H1 (cell line): ENCODE measurements at regions not wholly inside any gene's neighbourhood (a gene's known extent, or its start where the extent isn't known, plus 50 kb on each side); places are given as distances from the start of the nearest gene placed in this dataset.

Experiments
- CTCF ChIA-PET: fragments of 300-600 bp; sonication (Branson Sonifier 250); formaldehyde crosslinking; loops from one replicate; lab custom pipeline; 2021; ENCODE audit not compliant: partially characterized antibody; lab: Charles Lee
- POLR2A ChIA-PET: fragments of 300-600 bp; sonication (Branson Sonifier 250); formaldehyde crosslinking; loops from one replicate; lab custom pipeline; 2021; ENCODE audit warnings: inconsistent platforms; ENCODE audit not compliant: partially characterized antibody; lab: Charles Lee
- DNase-seq, 2 experiments: peaks; one replicate each; pipeline versions ENCODE4 v3.0.0 to v3.0.0-alpha.2; 2010 to 2022; ENCODE audit warnings: low spot score in 2 of 2, low read depth in 1 of 2, mixed read lengths in 1 of 2
- FAIRE-seq: peaks from 2 replicates; lab custom pipeline; 2011; peaks lifted over from hg19 to GRCh38; lab: Jason Lieb, UNC
- H2AFZ ChIP-seq: 2 replicates; pipeline ENCODE4 v1.8.1; 2012; ENCODE audit warnings: low read length, inconsistent platforms
- H2AK5ac ChIP-seq: 2 replicates; pipeline ENCODE4 v1.6.1; 2013; ENCODE audit warnings: low read depth, low read length
- H2BK120ac ChIP-seq: replicated peaks from 2 replicates; pipeline ENCODE3; 2013; ENCODE audit warnings: low read depth, low read length, inconsistent platforms
- H2BK12ac ChIP-seq: 2 replicates; pipeline ENCODE4 v1.6.1; 2013; ENCODE audit warnings: low read depth, low read length
- H2BK15ac ChIP-seq: 2 replicates; pipeline ENCODE4 v1.6.1; 2013; ENCODE audit warnings: low read length
- H2BK20ac ChIP-seq: 2 replicates; pipeline ENCODE4 v1.6.1; 2013; ENCODE audit warnings: low read length
- H2BK5ac ChIP-seq: 2 replicates; pipeline ENCODE4 v1.6.1; 2013; ENCODE audit warnings: low read depth, low read length
- H3K14ac ChIP-seq: 2 replicates; pipeline ENCODE4 v1.6.1; 2013; ENCODE audit warnings: inconsistent platforms; ENCODE audit not compliant: insufficient read length
- H3K18ac ChIP-seq: 2 replicates; pipeline ENCODE4 v1.6.1; 2013; ENCODE audit warnings: low read length; ENCODE audit errors: extremely low read depth
- H3K23ac ChIP-seq: 2 replicates; pipeline ENCODE4 v1.6.1; 2013; ENCODE audit warnings: inconsistent platforms; ENCODE audit not compliant: insufficient read length
- H3K23me2 ChIP-seq: 2 replicates; pipeline ENCODE4 v1.6.1; 2013; ENCODE audit warnings: low read depth, low read length
- H3K27ac ChIP-seq: 2 replicates; pipeline ENCODE4 v1.6.1; 2011; ENCODE audit warnings: low read depth, low read length, inconsistent platforms
- H3K27me3 ChIP-seq, 4 experiments: replicated peaks in 1 of 4; 1 replicate in 1 of 4; 2 replicates in 3 of 4; pipeline versions ENCODE4 v1.6.1 to v1.8.1; 2011 to 2013; ENCODE audit warnings: low read length in 3 of 4, mild to moderate bottlenecking in 3 of 4, inconsistent platforms in 2 of 4, mixed read lengths in 2 of 4, moderate library complexity in 1 of 4; ENCODE audit not compliant: control insufficient read depth in 3 of 4, insufficient read depth in 3 of 4; ENCODE audit errors: extremely low read depth in 1 of 4
- H3K36me3 ChIP-seq, 4 experiments: 2 replicates each; pipeline versions ENCODE4 v1.6.1 to v1.8.1; 2011 to 2013; ENCODE audit warnings: mild to moderate bottlenecking in 4 of 4, low read length in 3 of 4, moderate library complexity in 2 of 4, control low read depth in 1 of 4, inconsistent platforms in 1 of 4; ENCODE audit not compliant: insufficient read depth in 4 of 4, control insufficient read depth in 2 of 4
- H3K4ac ChIP-seq: replicated peaks from 2 replicates; pipeline ENCODE3; 2013; ENCODE audit warnings: low read length, low read depth, mixed read lengths, inconsistent platforms; ENCODE audit not compliant: insufficient read length
- H3K4me1 ChIP-seq, 4 experiments: replicated peaks in 1 of 4; 1 replicate in 1 of 4; 2 replicates in 3 of 4; pipeline versions ENCODE4 v1.6.1 to v1.8.1; 2011 to 2013; ENCODE audit warnings: low read length in 3 of 4, inconsistent platforms in 2 of 4, mixed read lengths in 1 of 4; ENCODE audit not compliant: insufficient read depth in 4 of 4, control insufficient read depth in 3 of 4
- H3K4me2 ChIP-seq, 2 experiments: 2 replicates each; pipeline versions ENCODE4 v1.6.1 to v1.8.1; 2011 to 2013; ENCODE audit warnings: low read depth in 2 of 2, low read length in 2 of 2, control low read depth in 1 of 2, inconsistent platforms in 1 of 2, mild to moderate bottlenecking in 1 of 2; ENCODE audit not compliant: insufficient read depth in 1 of 2
- H3K4me3 ChIP-seq, 4 experiments: fragments of 200-600, 300-600 bp in 1 of 4; sonication (generic), shearing (Covaris generic), sonication (Bioruptor Twin) in 1 of 4; 2 replicates each; pipeline versions ENCODE4 v1.5.1 to v1.8.1; 2011 to 2016; ENCODE audit warnings: low read length in 4 of 4, low read depth in 3 of 4, control low read depth in 2 of 4, inconsistent platforms in 2 of 4, mild to moderate bottlenecking in 2 of 4, mixed read lengths in 1 of 4, moderate library complexity in 1 of 4; ENCODE audit not compliant: insufficient read depth in 2 of 4; ENCODE audit errors: extremely low read depth in 1 of 4
- H3K56ac ChIP-seq: replicated peaks from 2 replicates; pipeline ENCODE3; 2013; ENCODE audit warnings: low read depth, mild to moderate bottlenecking, mixed read lengths, low read length, inconsistent platforms; ENCODE audit not compliant: insufficient read length
- H3K79me1 ChIP-seq: 2 replicates; pipeline ENCODE4 v1.6.1; 2013; ENCODE audit warnings: low read depth, low read length, control low read depth
- H3K79me2 ChIP-seq, 2 experiments: 2 replicates each; pipeline versions ENCODE4 v1.6.1 to v1.8.1; 2012 to 2013; ENCODE audit warnings: low read length in 2 of 2, mild to moderate bottlenecking in 2 of 2, inconsistent platforms in 1 of 2; ENCODE audit not compliant: insufficient read depth in 2 of 2, control insufficient read depth in 1 of 2
- H3K9ac ChIP-seq, 4 experiments: replicated peaks in 1 of 4; 1 replicate in 1 of 4; 2 replicates in 3 of 4; pipeline versions ENCODE4 v1.6.1 to v1.8.1; 2011 to 2013; ENCODE audit warnings: low read depth in 3 of 4, low read length in 3 of 4, control low read depth in 2 of 4, mild to moderate bottlenecking in 2 of 4, moderate library complexity in 2 of 4, inconsistent platforms in 1 of 4; ENCODE audit errors: extremely low read depth in 1 of 4
- H3K9me3 ChIP-seq, 2 experiments: 2 replicates each; pipeline versions ENCODE4 v1.6.1 to v1.8.1; 2012 to 2013; ENCODE audit warnings: mild to moderate bottlenecking in 2 of 2, moderate library complexity in 2 of 2, control low read depth in 1 of 2, inconsistent platforms in 1 of 2, low read depth in 1 of 2, low read length in 1 of 2, mixed read lengths in 1 of 2; ENCODE audit not compliant: insufficient read depth in 2 of 2
- H4K20me1 ChIP-seq, 2 experiments: replicated peaks in 1 of 2; 2 replicates each; pipeline versions ENCODE3 to v1.8.1; 2011 to 2013; ENCODE audit warnings: inconsistent platforms in 2 of 2, low read length in 2 of 2, mild to moderate bottlenecking in 1 of 2; ENCODE audit not compliant: insufficient read depth in 2 of 2, control insufficient read depth in 1 of 2
- H4K5ac ChIP-seq: 2 replicates; pipeline ENCODE4 v1.6.1; 2013; ENCODE audit warnings: low read length, low read depth, mixed read lengths, inconsistent platforms; ENCODE audit not compliant: insufficient read length
- H4K8ac ChIP-seq: 2 replicates; pipeline ENCODE4 v1.8.0; 2013; ENCODE audit warnings: mild to moderate bottlenecking, moderate library complexity, low read length, inconsistent platforms; ENCODE audit not compliant: insufficient read depth; ENCODE audit errors: extremely low read depth
- H4K91ac ChIP-seq: replicated peaks from 2 replicates; pipeline ENCODE3; 2013; ENCODE audit warnings: low read length, mixed read lengths, inconsistent platforms; ENCODE audit not compliant: insufficient read length
- CBX8 ChIP-seq: fragments of 300-800, 300-1000 bp; sonication (generic); IDR thresholded peaks from 2 replicates; pipeline ENCODE4 v1.7.1; 2016; ENCODE audit warnings: low read depth, low read length, borderline replicate concordance
- MAFK ChIP-seq: IDR thresholded peaks from 2 replicates; pipeline ENCODE4 v1.6.1; 2012; ENCODE audit warnings: low read depth, mild to moderate bottlenecking, improper control_type of control experiment, low read length
- WGBS, 2 experiments: shearing (Covaris generic) in 1 of 2; methylation state at CpG; one replicate each; pipeline versions ENCODE4 v1.1.6 to v1.1.7; 2013 to 2015; ENCODE audit warnings: low lambda C conversion rate in 2 of 2, mixed read lengths in 2 of 2, inconsistent platforms in 1 of 2, low coverage in 1 of 2, missing lambda C conversion rate in 1 of 2; ENCODE audit not compliant: insufficient replicate concordance in 2 of 2, insufficient coverage in 1 of 2, insufficient read length in 1 of 2; ENCODE audit errors: extremely low coverage in 1 of 2, missing lambda C conversion rate in 1 of 2; 5-methylcytosine and 5-hydroxymethylcytosine counted together

GRCh38 chr1:163761898-163762297, 440.1 kb downstream of the NUF2 start:
- H2AFZ ChIP-seq, result no peak overlapping the region
- POLR2A ChIA-PET, result no interaction called here
- H4K20me1 ChIP-seq, result no peaks in the 10 kb centered on the region
- WGBS, 2 experiments, result 36% methylated on average over 3 of the region's 3 CpGs; no CpG with 5 or more reads in 1 of the 2 experiments
- no peaks in the 10 kb centered on the region for H3K4me1 ChIP-seq
- no peak overlapping the region for H2BK20ac ChIP-seq
- H2BK5ac ChIP-seq, result no peak overlapping the region
- no peak overlapping the region for H4K8ac ChIP-seq
- no peak overlapping the region for H3K27ac ChIP-seq
- no peak overlapping the region for H2BK12ac ChIP-seq
- no peak overlapping the region for H3K23ac ChIP-seq
- no peak overlapping the region for H3K4ac ChIP-seq
- no peak overlapping the region for H4K91ac ChIP-seq
- no peak overlapping the region for H2AK5ac ChIP-seq
- H2BK120ac ChIP-seq, result no peak overlapping the region
- CTCF ChIA-PET, result interaction anchor here (0.8 to 1.1 kb wide), 2 partner anchors 14 to 44 kb away, joined by 3 read pairs; no protein-coding TSS in a partner anchor
- no peak overlapping the region for H3K18ac ChIP-seq
- no peak overlapping the region for H3K9ac ChIP-seq
- H3K4me2 ChIP-seq, result no peak overlapping the region
- H4K5ac ChIP-seq, result no peak overlapping the region
- H3K79me2 ChIP-seq, result no peaks in the 10 kb centered on the region
- H3K79me1 ChIP-seq, result no peaks in the 10 kb centered on the region
- H3K36me3 ChIP-seq, result no peaks in the 10 kb centered on the region
- TF ChIP-seq MAFK, result peak; percentile 70
- TF ChIP-seq CBX8, result no peak
- H3K27me3 ChIP-seq, result no peaks in the 10 kb centered on the region
- DNase-seq (no peak), FAIRE-seq (no peak)
- H2BK15ac ChIP-seq, result no peak overlapping the region
- H3K14ac ChIP-seq, result no peak overlapping the region
- no peak overlapping the region for H3K56ac ChIP-seq
- no peak overlapping the region for H3K4me3 ChIP-seq
- H3K23me2 ChIP-seq, result no peaks in the 10 kb centered on the region
- no peaks in the 10 kb centered on the region; a peak in 1 of 4 replicates for H3K9me3 ChIP-seq
